Cardiac muscle cell (in vitro differentiated cells and primary cell): ENCODE measurements at regions not wholly inside any gene's neighbourhood (a gene's known extent, or its start where the extent isn't known, plus 50 kb on each side); places are given as distances from the start of the nearest gene placed in this dataset.
"Not testable (repeated sequence)": the region's sequence is repeated elsewhere in the genome, so short reads cannot be mapped to it uniquely, and the experiment has no call there.

ENCODE experiments used
- DNase-seq, 2 donors: peaks; one replicate each; pipeline versions ENCODE4 v3.0.0 to v3.0.0-alpha.2; 2010 to 2017; ENCODE audit warnings: low read depth in 1 of 2, low spot score in 1 of 2
- H3K27ac ChIP-seq: fragments of 200-600 bp; sonication (generic); 2 replicates; pipeline ENCODE4 v1.5.1; 2016
- H3K27me3 ChIP-seq: fragments of 200-600 bp; sonication (generic); 2 replicates; pipeline ENCODE4 v1.6.0; 2016; ENCODE audit warnings: control low read depth
- H3K36me3 ChIP-seq: fragments of 200-600 bp; sonication (generic); 2 replicates; pipeline ENCODE4 v1.5.1; 2016; ENCODE audit warnings: control low read depth
- H3K4me1 ChIP-seq: fragments of 200-600 bp; sonication (generic); 2 replicates; pipeline ENCODE4 v1.8.1; 2017; ENCODE audit warnings: low read depth, mild to moderate bottlenecking, mixed run types
- H3K4me3 ChIP-seq: fragments of 200-600 bp; sonication (generic); 2 replicates; pipeline ENCODE4 v1.5.1; 2016; ENCODE audit warnings: mild to moderate bottlenecking
- H3K9me3 ChIP-seq: fragments of 200-600 bp; sonication (generic); 2 replicates; pipeline ENCODE4 v1.5.1; 2017; ENCODE audit warnings: low read depth, mild to moderate bottlenecking, control low read depth
- TF ChIP-seq, protein P1 (sequence below): IDR thresholded peaks from 2 replicates; pipeline ENCODE4 v1.5.1; 2012; ENCODE audit warnings: low read depth, mild to moderate bottlenecking, low read length

DNA sequence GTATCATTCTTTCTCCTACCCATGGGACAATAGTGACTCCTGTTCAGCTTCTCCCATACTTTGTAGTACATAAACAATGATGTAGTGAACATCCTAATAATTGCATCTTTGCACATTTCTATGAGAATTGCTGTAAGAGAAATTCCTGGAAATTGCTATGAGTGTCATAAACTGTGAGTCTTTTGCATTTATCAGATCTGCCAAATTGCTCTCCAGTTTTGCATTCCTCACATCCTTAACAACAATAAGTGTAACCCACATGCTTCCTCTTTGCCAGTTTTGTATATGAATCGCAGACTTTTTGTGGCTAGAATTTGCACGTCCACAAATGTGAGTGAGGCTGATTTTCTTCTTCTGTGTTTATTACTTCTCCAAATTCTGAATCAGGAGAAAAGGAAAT is 124.0 kb upstream of the TBX5 start:
- Histone ChIP-seq H3K9me3 (no peaks in the 10 kb centered on the region), H3K27me3 (peaks cover 43% of the 10 kb centered on the region), H3K4me1 (no peaks in the 10 kb centered on the region), H3K4me3 (no peak overlapping the region), H3K36me3 (no peaks in the 10 kb centered on the region), H3K27ac (no peak overlapping the region)
- peak in 1 of 2 donors; percentile 19 for DNase-seq
- TF ChIP-seq, protein P1, sequence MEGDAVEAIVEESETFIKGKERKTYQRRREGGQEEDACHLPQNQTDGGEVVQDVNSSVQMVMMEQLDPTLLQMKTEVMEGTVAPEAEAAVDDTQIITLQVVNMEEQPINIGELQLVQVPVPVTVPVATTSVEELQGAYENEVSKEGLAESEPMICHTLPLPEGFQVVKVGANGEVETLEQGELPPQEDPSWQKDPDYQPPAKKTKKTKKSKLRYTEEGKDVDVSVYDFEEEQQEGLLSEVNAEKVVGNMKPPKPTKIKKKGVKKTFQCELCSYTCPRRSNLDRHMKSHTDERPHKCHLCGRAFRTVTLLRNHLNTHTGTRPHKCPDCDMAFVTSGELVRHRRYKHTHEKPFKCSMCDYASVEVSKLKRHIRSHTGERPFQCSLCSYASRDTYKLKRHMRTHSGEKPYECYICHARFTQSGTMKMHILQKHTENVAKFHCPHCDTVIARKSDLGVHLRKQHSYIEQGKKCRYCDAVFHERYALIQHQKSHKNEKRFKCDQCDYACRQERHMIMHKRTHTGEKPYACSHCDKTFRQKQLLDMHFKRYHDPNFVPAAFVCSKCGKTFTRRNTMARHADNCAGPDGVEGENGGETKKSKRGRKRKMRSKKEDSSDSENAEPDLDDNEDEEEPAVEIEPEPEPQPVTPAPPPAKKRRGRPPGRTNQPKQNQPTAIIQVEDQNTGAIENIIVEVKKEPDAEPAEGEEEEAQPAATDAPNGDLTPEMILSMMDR: no peak

- Histone ChIP-seq H3K4me1 (no peaks in the 10 kb centered on the region), H3K27me3 (peaks cover 47% of the 10 kb centered on the region), H3K36me3 (no peaks in the 10 kb centered on the region), H3K9me3 (no peaks in the 10 kb centered on the region), H3K27ac (no peak overlapping the region), H3K4me3 (no peak overlapping the region)
- DNase-seq: no peak
- TF ChIP-seq, protein P1: no peak
These were observed 122.8 kb upstream of the TBX5 start for GRCh38 chr12:114528766-114529165.

DNA sequence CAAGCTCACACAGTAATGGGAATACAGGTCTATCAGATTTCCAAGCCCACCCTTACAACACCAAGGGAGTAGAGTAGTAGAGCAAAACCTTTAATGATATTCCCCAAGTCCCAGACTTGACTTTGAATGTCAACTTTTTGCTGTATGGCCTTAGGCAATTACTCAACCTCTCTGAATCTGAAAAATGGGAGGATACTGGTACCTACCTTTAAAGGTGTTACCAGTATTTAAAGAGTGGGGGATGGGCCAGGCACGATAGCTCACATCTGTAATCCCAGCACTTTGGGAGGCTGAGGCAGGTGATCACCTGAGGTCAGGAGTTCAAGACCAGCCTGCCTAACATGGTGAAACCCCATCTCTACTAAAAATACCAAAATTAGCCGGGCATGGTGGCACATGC is 115.2 kb upstream of the TBX5 start:
- not testable (repeated sequence) for H3K4me3 ChIP-seq, DNase-seq, H3K36me3 ChIP-seq, H3K4me1 ChIP-seq, H3K9me3 ChIP-seq, H3K27ac ChIP-seq
- peaks cover 16% of the 10 kb centered on the region for H3K27me3 ChIP-seq

GRCh38 chr12:114512351-114512750 is 106.4 kb upstream of the TBX5 start:
- Histone ChIP-seq H3K27me3 (peaks cover 8% of the 10 kb centered on the region), H3K4me1 (no peaks in the 10 kb centered on the region), H3K4me3 (no peak overlapping the region), H3K27ac (no peak overlapping the region), H3K36me3 (no peaks in the 10 kb centered on the region), H3K9me3 (no peaks in the 10 kb centered on the region)
- TF ChIP-seq, protein P1: no peak
- no peak for DNase-seq

DNA sequence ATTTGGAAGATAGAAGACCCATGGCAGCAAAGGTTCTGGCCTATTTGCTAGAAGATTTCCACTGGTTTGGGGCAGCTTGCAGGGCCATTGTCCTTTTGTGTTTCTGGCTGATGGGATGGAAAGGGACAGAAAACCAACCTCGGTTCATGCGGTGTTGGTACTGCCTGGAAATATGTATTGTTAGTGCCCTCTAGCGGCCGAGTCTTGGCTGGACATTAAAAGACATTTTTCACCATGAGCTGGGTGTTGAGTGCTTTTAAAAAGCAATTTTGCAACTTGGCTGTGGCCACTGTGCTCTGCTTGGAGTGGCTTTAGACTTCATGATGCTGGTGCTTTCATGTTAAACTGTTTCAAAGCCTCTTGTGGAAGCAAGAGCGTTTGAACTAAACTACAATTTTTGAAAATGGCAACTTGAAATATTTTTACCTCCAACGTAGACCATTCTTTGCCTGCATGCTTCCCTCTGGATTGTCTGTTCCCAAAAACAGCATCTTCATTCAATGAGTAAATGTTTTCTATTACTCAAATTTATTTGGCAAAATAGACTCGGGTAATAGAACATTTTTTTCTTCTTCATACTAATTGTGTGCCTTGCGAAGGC is 102.7 kb upstream of the TBX5 start:
- Histone ChIP-seq H3K4me3 (no peak overlapping the region), H3K9me3 (no peaks in the 10 kb centered on the region), H3K27ac (no peak overlapping the region), H3K36me3 (no peaks in the 10 kb centered on the region), H3K4me1 (peaks cover 3% of the 10 kb centered on the region), H3K27me3 (peaks cover 1% of the 10 kb centered on the region)
- peak; percentile 86 to 88 for DNase-seq
- TF ChIP-seq, protein P1: peak; percentile 74

GRCh38 chr12:114506651-114507050 is 100.7 kb upstream of the TBX5 start:
- DNase-seq: no peak
- TF ChIP-seq, protein P1: no peak
- no peaks in the 10 kb centered on the region for H3K9me3 ChIP-seq
- no peak overlapping the region for H3K4me3 ChIP-seq
- H3K36me3 ChIP-seq: no peaks in the 10 kb centered on the region
- no peaks in the 10 kb centered on the region for H3K27me3 ChIP-seq
- H3K4me1 ChIP-seq: peaks cover 3% of the 10 kb centered on the region
- no peak overlapping the region for H3K27ac ChIP-seq
